ENCODE measurements at regions not wholly inside any gene's neighbourhood (a gene's known extent, or its start where the extent isn't known, plus 50 kb on each side); places are given as distances from the start of the nearest gene placed in this dataset.

DNA sequence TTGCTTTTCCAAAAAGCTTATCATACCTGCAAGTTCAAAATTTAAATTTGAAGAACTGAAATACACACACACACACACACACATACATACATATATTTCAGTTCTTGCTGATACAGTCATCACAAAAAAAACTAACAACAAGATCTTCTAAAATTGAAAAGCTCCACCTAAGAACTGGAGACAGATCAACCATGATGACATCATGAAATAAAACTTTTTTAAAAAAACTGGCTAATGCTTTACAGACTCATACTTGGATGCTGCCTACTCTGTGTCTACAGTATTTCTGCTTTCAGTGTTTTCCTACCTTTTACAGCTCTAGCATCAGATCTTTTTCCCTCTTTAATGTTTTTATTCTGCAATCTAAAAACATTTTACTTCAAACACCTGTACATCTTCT, 261.4 kb downstream of the DIO2 start:
- no peak overlapping the region for H3K9ac ChIP-seq (ENCODE audit: low read length)
- TF ChIP-seq, protein P1, sequence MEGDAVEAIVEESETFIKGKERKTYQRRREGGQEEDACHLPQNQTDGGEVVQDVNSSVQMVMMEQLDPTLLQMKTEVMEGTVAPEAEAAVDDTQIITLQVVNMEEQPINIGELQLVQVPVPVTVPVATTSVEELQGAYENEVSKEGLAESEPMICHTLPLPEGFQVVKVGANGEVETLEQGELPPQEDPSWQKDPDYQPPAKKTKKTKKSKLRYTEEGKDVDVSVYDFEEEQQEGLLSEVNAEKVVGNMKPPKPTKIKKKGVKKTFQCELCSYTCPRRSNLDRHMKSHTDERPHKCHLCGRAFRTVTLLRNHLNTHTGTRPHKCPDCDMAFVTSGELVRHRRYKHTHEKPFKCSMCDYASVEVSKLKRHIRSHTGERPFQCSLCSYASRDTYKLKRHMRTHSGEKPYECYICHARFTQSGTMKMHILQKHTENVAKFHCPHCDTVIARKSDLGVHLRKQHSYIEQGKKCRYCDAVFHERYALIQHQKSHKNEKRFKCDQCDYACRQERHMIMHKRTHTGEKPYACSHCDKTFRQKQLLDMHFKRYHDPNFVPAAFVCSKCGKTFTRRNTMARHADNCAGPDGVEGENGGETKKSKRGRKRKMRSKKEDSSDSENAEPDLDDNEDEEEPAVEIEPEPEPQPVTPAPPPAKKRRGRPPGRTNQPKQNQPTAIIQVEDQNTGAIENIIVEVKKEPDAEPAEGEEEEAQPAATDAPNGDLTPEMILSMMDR (IDR thresholded peaks at IDR 0.05; ENCODE audit: low read length) = no peak
- TF ChIP-seq EZH2phosphoT487 (IDR thresholded peaks at IDR 0.05; ENCODE audit: low read length) (no peak), EZH2 (optimal IDR thresholded peaks at IDR 0.05; ENCODE audit: low read depth, low read length) (no peak)
- no peaks in the 10 kb centered on the region for H3K9me2 ChIP-seq (replicated peaks; ENCODE audit: insufficient read depth, low read length)
- H3K27ac ChIP-seq (ENCODE audit: low read length) = no peak overlapping the region
- no peak overlapping the region for H3K4me3 ChIP-seq (ENCODE audit: low read length)
- no peak overlapping the region for H3K4me2 ChIP-seq (ENCODE audit: low read depth, low read length)
- no peaks in the 10 kb centered on the region for H3K27me3 ChIP-seq (replicated peaks; ENCODE audit: insufficient read depth, low read length)
- no peaks in the 10 kb centered on the region for H3K79me2 ChIP-seq (ENCODE audit: low read length)
- H3K9me3 ChIP-seq (replicated peaks; ENCODE audit: insufficient read depth, low read length) = no peaks in the 10 kb centered on the region
- H4K20me1 ChIP-seq (ENCODE audit: insufficient read depth, low read length) = no peaks in the 10 kb centered on the region
- H3K4me1 ChIP-seq (ENCODE audit: low read length) = no peaks in the 10 kb centered on the region
- no peaks in the 10 kb centered on the region for H3F3A ChIP-seq (ENCODE audit: insufficient read depth, low read length)
- H3K36me3 ChIP-seq (replicated peaks; ENCODE audit: insufficient read depth, low read length) = no peaks in the 10 kb centered on the region
- no peak for DNase-seq
- no peak overlapping the region for H2AFZ ChIP-seq (ENCODE audit: low read length)

DNA sequence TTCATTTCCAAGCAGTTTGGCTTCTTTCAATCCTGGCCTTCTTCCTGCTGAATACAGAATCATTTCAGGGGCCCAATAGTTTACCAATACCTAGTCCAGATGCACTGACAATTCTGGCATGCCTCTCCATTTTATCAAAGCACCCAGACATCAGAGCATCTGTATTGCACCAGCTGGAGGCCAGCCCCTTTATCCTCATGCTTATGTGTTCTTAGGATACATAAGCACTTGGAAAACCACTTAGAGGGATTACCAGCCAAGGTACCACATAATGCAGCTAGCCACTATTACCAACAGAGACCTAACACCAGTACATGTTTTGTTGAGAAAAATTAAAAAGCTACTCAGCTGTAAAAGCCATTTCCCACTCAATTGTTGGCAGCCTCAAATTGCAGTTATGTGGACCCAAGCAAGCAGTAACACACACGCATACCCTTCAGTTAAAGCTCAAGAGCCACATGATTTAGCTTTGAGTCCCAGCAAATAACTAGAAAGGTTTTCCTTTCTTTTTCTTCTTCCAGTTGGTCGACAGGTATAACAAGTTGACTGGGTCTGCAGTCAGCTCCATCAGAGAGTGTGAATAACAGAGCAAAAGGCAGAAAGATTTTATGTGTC, 263.8 kb downstream of the DIO2 start:
- Histone ChIP-seq H3K36me3 (replicated peaks; ENCODE audit: insufficient read depth, low read length) (no peaks in the 10 kb centered on the region), H3K4me3 (ENCODE audit: low read length) (no peak overlapping the region), H3K27me3 (replicated peaks; ENCODE audit: insufficient read depth, low read length) (no peaks in the 10 kb centered on the region), H3K4me2 (ENCODE audit: low read depth, low read length) (no peak overlapping the region), H3K9me3 (replicated peaks; ENCODE audit: insufficient read depth, low read length) (no peaks in the 10 kb centered on the region), H3K9ac (ENCODE audit: low read length) (no peak overlapping the region), H3K9me2 (replicated peaks; ENCODE audit: insufficient read depth, low read length) (no peaks in the 10 kb centered on the region), H3K27ac (ENCODE audit: low read length) (no peak overlapping the region), H4K20me1 (ENCODE audit: insufficient read depth, low read length) (no peaks in the 10 kb centered on the region), H3K4me1 (ENCODE audit: low read length) (no peaks in the 10 kb centered on the region), H2AFZ (ENCODE audit: low read length) (no peak overlapping the region), H3F3A (ENCODE audit: insufficient read depth, low read length) (no peaks in the 10 kb centered on the region), H3K79me2 (ENCODE audit: low read length) (no peaks in the 10 kb centered on the region)
- TF ChIP-seq, protein P1 (IDR thresholded peaks at IDR 0.05; ENCODE audit: low read length) = no peak
- TF ChIP-seq EZH2 (optimal IDR thresholded peaks at IDR 0.05; ENCODE audit: low read depth, low read length) (no peak), EZH2phosphoT487 (IDR thresholded peaks at IDR 0.05; ENCODE audit: low read length) (no peak)
- no peak for DNase-seq

DNA sequence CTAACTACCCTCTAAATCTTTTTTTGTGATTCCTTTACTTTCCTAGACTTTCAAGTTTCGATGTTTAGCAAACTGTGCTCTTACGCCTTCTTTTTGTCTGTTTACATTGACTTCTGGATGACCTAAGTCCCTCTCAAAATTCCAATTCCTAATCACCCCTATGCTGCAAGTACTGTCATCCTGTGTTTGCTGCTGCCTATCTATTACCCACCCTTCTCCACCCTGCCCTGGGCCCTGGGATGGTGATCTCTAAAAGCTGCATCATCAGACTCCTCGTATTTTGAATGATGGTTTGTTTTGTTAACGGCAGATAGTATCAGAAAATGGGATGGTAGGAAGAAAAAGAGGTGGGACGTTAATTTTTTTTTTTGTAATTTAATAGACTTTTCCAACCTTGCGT, 272.1 kb downstream of the DIO2 start:
- Histone ChIP-seq H3K4me1 (ENCODE audit: low read length) (no peaks in the 10 kb centered on the region), H3K9ac (ENCODE audit: low read length) (no peak overlapping the region), H3K9me2 (replicated peaks; ENCODE audit: insufficient read depth, low read length) (no peaks in the 10 kb centered on the region), H3K4me3 (ENCODE audit: low read length) (no peak overlapping the region), H3K27me3 (replicated peaks; ENCODE audit: insufficient read depth, low read length) (no peaks in the 10 kb centered on the region), H3K9me3 (replicated peaks; ENCODE audit: insufficient read depth, low read length) (no peaks in the 10 kb centered on the region), H3F3A (ENCODE audit: insufficient read depth, low read length) (no peaks in the 10 kb centered on the region), H2AFZ (ENCODE audit: low read length) (no peak overlapping the region), H3K4me2 (ENCODE audit: low read depth, low read length) (no peak overlapping the region), H3K79me2 (ENCODE audit: low read length) (no peaks in the 10 kb centered on the region), H3K36me3 (replicated peaks; ENCODE audit: insufficient read depth, low read length) (no peaks in the 10 kb centered on the region), H4K20me1 (ENCODE audit: insufficient read depth, low read length) (no peaks in the 10 kb centered on the region), H3K27ac (ENCODE audit: low read length) (no peak overlapping the region)
- no peak for TF ChIP-seq EZH2 (optimal IDR thresholded peaks at IDR 0.05; ENCODE audit: low read depth, low read length)
- TF ChIP-seq, protein P1 (IDR thresholded peaks at IDR 0.05; ENCODE audit: low read length) = no peak
- TF ChIP-seq EZH2phosphoT487 (IDR thresholded peaks at IDR 0.05; ENCODE audit: low read length) = no peak
- DNase-seq = no peak
